ENCODE measurements at regions not wholly inside any gene's neighbourhood (a gene's known extent, or its start where the extent isn't known, plus 50 kb on each side); places are given as distances from the start of the nearest gene placed in this dataset.

- TF ChIP-seq CTCF (conservative IDR thresholded peaks at IDR 0.05; ENCODE audit: low read length), result no peak
- TF ChIP-seq EZH2phosphoT487 (IDR thresholded peaks at IDR 0.05; ENCODE audit: borderline replicate concordance, low read depth, low read length), result no peak
Measured at GRCh38 chr5:156149213-156149612, 177.8 kb upstream of the SGCD start.
